IMR-90 (cell line): ENCODE measurements at regions not wholly inside any gene's neighbourhood (a gene's known extent, or its start where the extent isn't known, plus 50 kb on each side); places are given as distances from the start of the nearest gene placed in this dataset.

Experiments
- ATAC-seq: fragments of 200-7000 bp; cut with Tn5 transposase; 2 replicates; pipeline ENCODE4 v1.9.1; 2020; ENCODE audit warnings: low read depth, mild to moderate bottlenecking, moderate library complexity
- BruUV-seq: library from RNA; stranded (reverse); fragments of 400-500 nt; replicated peaks from 2 replicates; lab custom pipeline; 2021; lab: Mats Ljungman, UMichigan
- CTCF ChIA-PET: fragments of 300-600 bp; formaldehyde crosslinking; extraction: SDS; loops from one replicate; lab custom pipeline; 2021; ENCODE audit warnings: antibody characterized with exemption; lab: Yijun Ruan, JAX
- POLR2A ChIA-PET: fragments of 300-600 bp; sonication (Branson Sonifier 250); formaldehyde crosslinking; loops from one replicate; lab custom pipeline; 2022; ENCODE audit warnings: antibody characterized with exemption; ENCODE audit not compliant: unreplicated experiment; lab: Charles Lee
- DNase-seq: peaks from one replicate; pipeline ENCODE4 v3.0.0; 2013
- H2AFZ ChIP-seq: replicated peaks from 2 replicates; pipeline ENCODE3; 2013; ENCODE audit warnings: low read length, mild to moderate bottlenecking; ENCODE audit not compliant: poor library complexity
- H2AK5ac ChIP-seq: 2 replicates; pipeline ENCODE4 v1.6.1; 2013; ENCODE audit warnings: low read depth, low read length, inconsistent platforms
- H2AK9ac ChIP-seq: replicated peaks from 2 replicates; pipeline ENCODE3; 2013; ENCODE audit warnings: mild to moderate bottlenecking, low read depth, low read length, moderate library complexity; ENCODE audit not compliant: poor library complexity
- H2BK120ac ChIP-seq: 2 replicates; pipeline ENCODE4 v1.6.1; 2013; ENCODE audit warnings: low read depth, low read length, inconsistent platforms
- H2BK15ac ChIP-seq: 3 replicates; pipeline ENCODE4 v1.6.1; 2013; ENCODE audit warnings: low read depth, low read length, inconsistent platforms
- H2BK20ac ChIP-seq: 2 replicates; pipeline ENCODE4 v1.6.1; 2013; ENCODE audit warnings: low read depth, mild to moderate bottlenecking, inconsistent platforms, low read length, moderate library complexity
- H2BK5ac ChIP-seq: 2 replicates; pipeline ENCODE4 v1.6.1; 2013; ENCODE audit warnings: mild to moderate bottlenecking, low read depth, low read length, inconsistent platforms; ENCODE audit not compliant: poor library complexity, severe bottlenecking
- H3K14ac ChIP-seq: replicated peaks from 2 replicates; pipeline ENCODE4 v1.6.1; 2013; ENCODE audit warnings: low read depth, low read length, inconsistent platforms
- H3K18ac ChIP-seq: 2 replicates; pipeline ENCODE4 v1.6.1; 2013; ENCODE audit warnings: low read depth, low read length, control low read depth
- H3K23ac ChIP-seq: 2 replicates; pipeline ENCODE4 v1.6.1; 2013; ENCODE audit warnings: low read depth, low read length, inconsistent platforms
- H3K27ac ChIP-seq: 2 replicates; pipeline ENCODE4 v1.5.1; 2013; ENCODE audit warnings: mild to moderate bottlenecking, control low read depth, low read length; ENCODE audit not compliant: insufficient read depth
- H3K27me3 ChIP-seq: 2 replicates; pipeline ENCODE4 v1.6.1; 2013; ENCODE audit warnings: low read length; ENCODE audit not compliant: control insufficient read depth, insufficient read depth
- H3K36me3 ChIP-seq: 2 replicates; pipeline ENCODE4 v1.6.1; 2013; ENCODE audit warnings: low read length, mixed read lengths; ENCODE audit not compliant: control insufficient read depth, insufficient read depth
- H3K4ac ChIP-seq: 2 replicates; pipeline ENCODE4 v1.6.1; 2013; ENCODE audit warnings: low read depth, low read length, inconsistent platforms
- H3K4me1 ChIP-seq: 2 replicates; pipeline ENCODE4 v1.6.1; 2013; ENCODE audit warnings: low read length, mixed read lengths; ENCODE audit not compliant: control insufficient read depth, insufficient read depth
- H3K4me2 ChIP-seq: 2 replicates; pipeline ENCODE4 v1.6.1; 2013; ENCODE audit warnings: low read depth, mild to moderate bottlenecking, control low read depth, low read length, moderate library complexity
- H3K4me3 ChIP-seq: 2 replicates; pipeline ENCODE4 v1.5.1; 2013; ENCODE audit warnings: low read depth, mild to moderate bottlenecking, control low read depth, low read length, moderate library complexity; ENCODE audit not compliant: insufficient read depth
- H3K56ac ChIP-seq: 2 replicates; pipeline ENCODE4 v1.6.1; 2013; ENCODE audit warnings: low read length, inconsistent platforms; ENCODE audit not compliant: insufficient read depth; ENCODE audit errors: extremely low read depth
- H3K79me1 ChIP-seq, 2 experiments: 2 replicates each; pipeline ENCODE4 v1.6.1; 2013; ENCODE audit warnings: low read length in 2 of 2, inconsistent platforms in 1 of 2, low read depth in 1 of 2
- H3K9ac ChIP-seq: 2 replicates; pipeline ENCODE4 v1.6.1; 2013; ENCODE audit warnings: low read depth, low read length, control low read depth
- H3K9me1 ChIP-seq: 2 replicates; pipeline ENCODE4 v1.6.1; 2013; ENCODE audit warnings: low read length, inconsistent platforms; ENCODE audit not compliant: insufficient read depth
- H3K9me3 ChIP-seq: 2 replicates; pipeline ENCODE4 v1.6.1; 2013; ENCODE audit warnings: low read length; ENCODE audit not compliant: control insufficient read depth, insufficient read depth
- H4K20me1 ChIP-seq: 2 replicates; pipeline ENCODE4 v1.6.1; 2013; ENCODE audit warnings: low read length, inconsistent platforms; ENCODE audit not compliant: insufficient read depth
- H4K5ac ChIP-seq: 2 replicates; pipeline ENCODE4 v1.6.1; 2013; ENCODE audit warnings: mild to moderate bottlenecking, low read depth, low read length, control low read depth
- H4K8ac ChIP-seq, 2 experiments: 2 replicates each; pipeline ENCODE4 v1.6.1; 2013; ENCODE audit warnings: low read depth in 2 of 2, low read length in 2 of 2, control low read depth in 1 of 2, inconsistent platforms in 1 of 2
- H4K91ac ChIP-seq: 2 replicates; pipeline ENCODE4 v1.6.1; 2013; ENCODE audit warnings: low read depth, low read length, inconsistent platforms; ENCODE audit not compliant: insufficient read depth
- CEBPB ChIP-seq: IDR thresholded peaks from 2 replicates; pipeline ENCODE4 v1.6.1; 2012; ENCODE audit warnings: low read depth, low read length, improper control_type of control experiment
- CHD1 ChIP-seq: IDR thresholded peaks from 2 replicates; pipeline ENCODE4 v1.6.1; 2012; ENCODE audit warnings: low read depth, low read length, improper control_type of control experiment
- FOS ChIP-seq: fragments of 150-350 bp; IDR thresholded peaks from 2 replicates; pipeline ENCODE4 v1.6.1; 2016; ENCODE audit warnings: low read depth, low read length
- MAFK ChIP-seq: IDR thresholded peaks from 2 replicates; pipeline ENCODE4 v1.6.1; 2012; ENCODE audit warnings: low read depth, low read length, improper control_type of control experiment
- MAZ ChIP-seq: IDR thresholded peaks from 2 replicates; pipeline ENCODE4 v1.6.1; 2012; ENCODE audit warnings: low read depth, mild to moderate bottlenecking, low read length, improper control_type of control experiment, moderate library complexity, borderline replicate concordance
- MXI1 ChIP-seq: IDR thresholded peaks from 2 replicates; pipeline ENCODE4 v1.6.1; 2012; ENCODE audit warnings: low read depth, mild to moderate bottlenecking, low read length, moderate library complexity, borderline replicate concordance
- RAD21 ChIP-seq: IDR thresholded peaks from 2 replicates; pipeline ENCODE4 v1.6.1; 2012; ENCODE audit warnings: low read length, improper control_type of control experiment
- RCOR1 ChIP-seq: IDR thresholded peaks from 2 replicates; pipeline ENCODE4 v1.6.1; 2012; ENCODE audit warnings: mild to moderate bottlenecking, low read length, improper control_type of control experiment; ENCODE audit not compliant: insufficient replicate concordance
- WGBS, 2 experiments: methylation state at CpG; one replicate each; pipeline versions ENCODE4 v1.1.5 to v1.1.7; 2013; ENCODE audit warnings: missing lambda C conversion rate in 2 of 2; ENCODE audit not compliant: insufficient read length in 1 of 2; ENCODE audit errors: extremely low coverage in 2 of 2; 5-methylcytosine and 5-hydroxymethylcytosine counted together
- dilution Hi-C: fragments of 300-500 bp; cut with HindIII; formaldehyde crosslinking; loops from one replicate; pipeline ENCODE4 v1.14.3; 2018; ENCODE audit warnings: low sequenced_read_pairs; ENCODE audit not compliant: unreplicated experiment
- in situ Hi-C: fragments of 300-500 bp; cut with MboI; formaldehyde crosslinking; loops from 3 replicates; pipeline ENCODE4 v1.14.3; 2019; ENCODE audit warnings: low sequenced_read_pairs, inconsistent platforms, mixed read lengths
- intact Hi-C: fragments of 100-400 bp; cut with micrococcal nuclease; formaldehyde crosslinking; loops from 2 replicates; pipeline ENCODE4 v1.10.0; 2022
- TF ChIP-seq, protein P1 (sequence below): conservative IDR thresholded peaks from 2 replicates; pipeline ENCODE4 v1.5.1; 2012; ENCODE audit warnings: mild to moderate bottlenecking, low read depth, low read length, improper control_type of control experiment

- Histone ChIP-seq H3K79me1 (no peaks in the 10 kb centered on the region), H3K27ac (no peak overlapping the region), H3K14ac (no peak overlapping the region), H2BK5ac (no peak overlapping the region), H4K91ac (no peak overlapping the region), H3K9me1 (no peaks in the 10 kb centered on the region), H3K27me3 (peaks cover 49% of the 10 kb centered on the region), H2BK15ac (no peak overlapping the region), H3K18ac (no peak overlapping the region), H4K5ac (no peak overlapping the region), H4K8ac (no peak overlapping the region), H2BK20ac (no peak overlapping the region), H2BK120ac (no peak overlapping the region), H2AK9ac (no peak overlapping the region), H2AFZ (no peak overlapping the region), H3K23ac (no peak overlapping the region), H3K4ac (no peak overlapping the region), H3K36me3 (no peaks in the 10 kb centered on the region), H3K56ac (no peak overlapping the region), H3K4me1 (no peaks in the 10 kb centered on the region), H3K9ac (no peak overlapping the region), H3K4me2 (no peak overlapping the region), H4K20me1 (no peaks in the 10 kb centered on the region), H3K4me3 (no peak overlapping the region), H2AK5ac (no peak overlapping the region), H3K9me3 (no peaks in the 10 kb centered on the region)
- ChIA-PET POLR2A (no interaction called here), CTCF (no interaction called here)
- DNase-seq (no peak), ATAC-seq (no peak)
- BruUV-seq: no TSS peak
- dilution Hi-C loops: no loop called here
- in situ Hi-C loops: loop anchor here (10.0 kb wide), 1 partner anchor 163 kb away; no protein-coding TSS in a partner anchor
- TF ChIP-seq RCOR1: no peak
- TF ChIP-seq FOS: no peak
- TF ChIP-seq, protein P1, sequence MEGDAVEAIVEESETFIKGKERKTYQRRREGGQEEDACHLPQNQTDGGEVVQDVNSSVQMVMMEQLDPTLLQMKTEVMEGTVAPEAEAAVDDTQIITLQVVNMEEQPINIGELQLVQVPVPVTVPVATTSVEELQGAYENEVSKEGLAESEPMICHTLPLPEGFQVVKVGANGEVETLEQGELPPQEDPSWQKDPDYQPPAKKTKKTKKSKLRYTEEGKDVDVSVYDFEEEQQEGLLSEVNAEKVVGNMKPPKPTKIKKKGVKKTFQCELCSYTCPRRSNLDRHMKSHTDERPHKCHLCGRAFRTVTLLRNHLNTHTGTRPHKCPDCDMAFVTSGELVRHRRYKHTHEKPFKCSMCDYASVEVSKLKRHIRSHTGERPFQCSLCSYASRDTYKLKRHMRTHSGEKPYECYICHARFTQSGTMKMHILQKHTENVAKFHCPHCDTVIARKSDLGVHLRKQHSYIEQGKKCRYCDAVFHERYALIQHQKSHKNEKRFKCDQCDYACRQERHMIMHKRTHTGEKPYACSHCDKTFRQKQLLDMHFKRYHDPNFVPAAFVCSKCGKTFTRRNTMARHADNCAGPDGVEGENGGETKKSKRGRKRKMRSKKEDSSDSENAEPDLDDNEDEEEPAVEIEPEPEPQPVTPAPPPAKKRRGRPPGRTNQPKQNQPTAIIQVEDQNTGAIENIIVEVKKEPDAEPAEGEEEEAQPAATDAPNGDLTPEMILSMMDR: no peak
- TF ChIP-seq MAZ: no peak
- no peak for TF ChIP-seq MXI1
- TF ChIP-seq CHD1: no peak
- no peak for TF ChIP-seq RAD21
- TF ChIP-seq MAFK: no peak
- TF ChIP-seq CEBPB: no peak
- no CpG with 5 or more reads among the region's 10 CpGs for WGBS, 2 experiments
- intact Hi-C loops: loop anchor here (5.0 to 10.0 kb wide), 3 partner anchors 133 to 263 kb away; partner anchors contain the start of gene WNT4
These were observed 134.8 kb upstream of the WNT4 start for GRCh38 chr1:22277662-22278061.
